ENCODE measurements at regions not wholly inside any gene's neighbourhood (a gene's known extent, or its start where the extent isn't known, plus 50 kb on each side); places are given as distances from the start of the nearest gene placed in this dataset.

DNA sequence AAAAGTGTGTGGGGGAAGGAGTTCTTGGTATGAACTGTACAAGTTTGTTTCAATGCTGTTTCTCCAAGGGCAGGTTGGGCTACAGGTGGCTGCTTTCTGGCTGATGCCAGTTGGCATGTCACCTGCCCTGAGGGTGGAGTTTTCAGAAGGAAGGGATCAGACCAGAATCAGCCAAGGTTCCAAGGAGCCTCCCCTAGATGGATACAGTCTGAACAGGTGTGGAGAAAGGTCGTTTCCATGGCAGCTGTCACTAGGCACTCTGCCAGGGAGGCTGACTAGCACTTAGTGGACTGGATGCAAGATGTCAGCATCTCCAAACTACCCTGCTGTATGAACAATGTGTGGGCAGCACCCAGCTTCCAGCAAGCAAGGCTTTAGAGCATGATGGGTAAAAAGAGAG lies 444.4 kb upstream of the HNRNPA3 start:
- no peak overlapping the region for H3K4me3 ChIP-seq
- no peaks in the 10 kb centered on the region for H3K9me3 ChIP-seq
- no peaks in the 10 kb centered on the region for H3K27me3 ChIP-seq (ENCODE audit: low read depth)
- in situ Hi-C loops (cut with MboI; ENCODE audit: low sequenced_read_pairs): no loop called here
- H3K4me1 ChIP-seq: peaks cover 12% of the 10 kb centered on the region
- no peaks in the 10 kb centered on the region for H3K36me3 ChIP-seq (replicated peaks)
- no peak for DNase-seq (ENCODE audit: low spot score in 2 of 2)

DNA sequence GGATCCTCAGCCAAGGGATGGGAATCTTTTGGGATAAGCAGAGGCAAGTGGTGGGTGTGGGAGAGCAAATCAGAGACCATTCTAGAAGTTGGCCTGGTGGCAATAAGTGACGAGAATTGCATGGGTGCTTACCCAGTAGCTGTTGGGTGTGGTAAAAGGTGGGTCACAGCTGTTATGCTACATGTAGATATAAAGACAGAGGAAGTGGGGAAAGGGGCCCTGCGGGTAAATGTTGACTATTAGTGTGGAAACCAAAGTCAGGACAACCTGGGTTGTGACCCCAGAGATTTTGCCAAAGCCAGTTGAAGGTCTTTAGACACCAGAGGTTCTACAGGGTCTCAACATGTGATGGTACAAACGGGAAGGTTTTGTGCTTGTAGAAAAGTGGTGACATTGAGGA lies 443.6 kb upstream of the HNRNPA3 start:
- Histone ChIP-seq H3K4me1 (peaks cover 4% of the 10 kb centered on the region), H3K4me3 (no peak overlapping the region), H3K9me3 (no peaks in the 10 kb centered on the region), H3K27me3 (ENCODE audit: low read depth) (no peaks in the 10 kb centered on the region), H3K36me3 (replicated peaks) (no peaks in the 10 kb centered on the region)
- no peak for DNase-seq (ENCODE audit: low spot score in 2 of 2)
- in situ Hi-C loops (cut with MboI; ENCODE audit: low sequenced_read_pairs): no loop called here

DNA sequence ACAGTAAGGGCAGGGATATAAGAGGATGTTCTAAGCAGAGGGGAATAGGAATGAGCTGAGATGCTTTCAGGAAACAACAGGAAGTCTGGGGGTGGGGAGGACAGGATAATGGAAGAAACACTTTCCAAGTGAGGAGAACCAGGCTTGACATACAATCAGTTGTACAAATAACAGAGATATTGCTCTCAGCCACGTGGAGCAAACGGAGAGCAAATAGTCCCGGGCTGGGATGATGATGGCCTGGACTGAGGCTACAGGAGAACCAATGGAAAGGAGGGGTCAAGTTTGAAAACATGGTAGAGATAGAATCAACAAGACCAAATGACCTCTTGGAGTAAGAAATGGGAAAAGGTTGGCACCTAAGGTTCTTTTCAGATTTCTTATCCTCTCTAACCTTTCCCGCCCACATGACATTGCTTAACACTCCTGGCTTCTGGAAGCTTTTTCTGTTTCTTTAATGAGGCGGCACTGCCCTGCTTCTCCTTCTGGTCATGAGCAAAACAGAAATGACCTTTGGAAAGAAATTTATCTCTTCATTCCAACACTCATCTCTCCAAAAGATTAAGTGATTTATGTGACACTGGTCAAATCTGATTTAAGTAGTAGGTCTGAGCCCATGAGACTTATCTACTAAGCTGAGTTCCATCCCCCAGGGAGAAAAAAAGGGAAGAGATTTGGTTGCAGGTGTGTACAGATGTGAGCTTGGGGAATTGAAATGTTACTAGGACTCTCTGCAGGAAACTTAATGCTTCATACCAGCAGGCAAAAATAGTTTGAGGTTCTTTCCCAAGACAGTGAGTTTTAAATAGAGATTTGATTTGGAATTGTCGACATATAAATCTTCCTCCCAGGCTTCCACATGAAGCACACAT lies 442.9 kb upstream of the HNRNPA3 start:
- Histone ChIP-seq H3K9me3 (no peaks in the 10 kb centered on the region), H3K36me3 (replicated peaks) (no peaks in the 10 kb centered on the region), H3K4me3 (no peak overlapping the region), H3K4me1 (no peaks in the 10 kb centered on the region), H3K27me3 (ENCODE audit: low read depth) (no peaks in the 10 kb centered on the region)
- in situ Hi-C loops (cut with MboI; ENCODE audit: low sequenced_read_pairs): no loop called here
- no peak for DNase-seq (ENCODE audit: low spot score in 2 of 2)

DNA sequence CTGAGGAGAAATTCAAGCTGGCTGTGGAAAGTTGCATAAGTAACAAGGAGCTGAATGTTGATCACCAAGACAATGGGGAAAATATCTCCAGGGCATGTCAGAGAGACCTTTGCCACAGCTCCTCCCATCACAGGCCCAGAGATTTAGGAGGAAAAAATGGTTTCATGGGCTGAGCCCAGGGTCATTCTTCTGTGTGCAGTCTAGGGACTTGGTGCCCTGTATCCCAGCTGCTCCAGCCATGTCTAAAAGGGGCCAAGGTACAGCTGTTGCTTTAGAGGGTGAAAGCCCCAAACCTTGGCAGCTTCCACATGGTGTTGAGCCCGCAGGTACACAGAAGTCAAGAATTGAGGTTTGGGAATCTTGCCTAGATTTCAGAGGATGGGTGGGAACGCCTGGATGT lies 439.8 kb upstream of the HNRNPA3 start:
- no peak for DNase-seq (ENCODE audit: low spot score in 2 of 2)
- H3K36me3 ChIP-seq (replicated peaks): no peaks in the 10 kb centered on the region
- no peaks in the 10 kb centered on the region for H3K27me3 ChIP-seq (ENCODE audit: low read depth)
- no peak overlapping the region for H3K4me3 ChIP-seq
- H3K9me3 ChIP-seq: no peaks in the 10 kb centered on the region
- in situ Hi-C loops (cut with MboI; ENCODE audit: low sequenced_read_pairs): no loop called here
- H3K4me1 ChIP-seq: no peaks in the 10 kb centered on the region

DNA sequence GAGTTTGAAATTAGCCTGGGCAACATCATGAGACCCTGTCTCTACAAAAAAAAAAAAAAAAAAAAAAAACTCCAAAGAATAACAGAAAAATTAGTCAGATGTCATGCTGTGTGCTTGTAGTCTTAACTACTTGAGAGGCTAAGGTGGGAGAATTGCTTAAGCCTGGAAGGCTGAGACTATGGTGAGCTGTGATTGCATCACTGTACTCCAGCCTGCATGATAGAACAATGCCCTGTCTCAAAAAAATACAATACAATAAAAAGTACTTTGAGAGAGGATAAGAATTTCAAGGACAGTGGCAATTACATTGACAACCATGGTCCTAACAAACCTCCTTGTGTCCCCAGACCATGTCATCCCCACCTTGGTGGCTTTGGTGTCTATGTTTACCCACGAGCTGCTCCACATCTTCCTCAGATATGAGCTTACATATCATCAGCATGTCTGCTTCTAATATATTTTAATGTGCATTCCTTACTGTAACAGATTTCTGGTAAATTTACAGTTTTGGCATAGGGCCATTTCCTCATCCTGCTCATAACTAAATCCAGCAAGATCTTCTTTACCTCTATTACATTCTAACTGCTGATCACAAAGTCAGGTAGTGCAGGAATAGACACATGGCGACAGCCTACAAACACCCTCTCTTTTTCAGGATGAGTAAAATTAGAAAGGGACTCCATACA lies 437.7 kb upstream of the HNRNPA3 start:
- H3K36me3 ChIP-seq (replicated peaks): no peaks in the 10 kb centered on the region
- no peak overlapping the region for H3K4me3 ChIP-seq
- H3K4me1 ChIP-seq: no peaks in the 10 kb centered on the region
- no peaks in the 10 kb centered on the region for H3K27me3 ChIP-seq (ENCODE audit: low read depth)
- H3K9me3 ChIP-seq: no peaks in the 10 kb centered on the region
- in situ Hi-C loops (cut with MboI; ENCODE audit: low sequenced_read_pairs): no loop called here
- DNase-seq (ENCODE audit: low spot score in 2 of 2): no peak

DNA sequence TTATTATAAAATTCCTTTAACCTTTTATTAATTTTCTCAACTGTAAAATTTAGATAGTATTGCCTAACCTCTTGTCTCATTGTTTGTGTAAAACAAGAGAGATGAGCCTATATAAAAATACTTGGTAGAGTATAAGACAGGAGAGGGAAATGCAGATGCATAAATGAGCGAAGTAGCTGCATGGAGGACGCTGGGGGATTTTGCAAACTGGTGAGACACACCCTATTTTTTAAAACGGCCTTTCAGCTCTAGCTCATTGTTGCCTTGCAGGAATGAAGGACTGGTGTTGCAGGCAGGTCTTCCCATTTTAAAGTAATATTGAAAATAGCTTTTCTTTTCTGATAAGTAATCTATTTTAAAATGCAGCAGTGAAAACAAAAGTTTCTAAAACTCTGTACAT lies 435.3 kb upstream of the HNRNPA3 start:
- no peaks in the 10 kb centered on the region for H3K27me3 ChIP-seq (ENCODE audit: low read depth)
- H3K4me3 ChIP-seq: no peak overlapping the region
- in situ Hi-C loops (cut with MboI; ENCODE audit: low sequenced_read_pairs): no loop called here
- no peaks in the 10 kb centered on the region for H3K9me3 ChIP-seq
- DNase-seq (ENCODE audit: low spot score in 2 of 2): no peak
- no peaks in the 10 kb centered on the region for H3K4me1 ChIP-seq
- no peaks in the 10 kb centered on the region for H3K36me3 ChIP-seq (replicated peaks)

DNA sequence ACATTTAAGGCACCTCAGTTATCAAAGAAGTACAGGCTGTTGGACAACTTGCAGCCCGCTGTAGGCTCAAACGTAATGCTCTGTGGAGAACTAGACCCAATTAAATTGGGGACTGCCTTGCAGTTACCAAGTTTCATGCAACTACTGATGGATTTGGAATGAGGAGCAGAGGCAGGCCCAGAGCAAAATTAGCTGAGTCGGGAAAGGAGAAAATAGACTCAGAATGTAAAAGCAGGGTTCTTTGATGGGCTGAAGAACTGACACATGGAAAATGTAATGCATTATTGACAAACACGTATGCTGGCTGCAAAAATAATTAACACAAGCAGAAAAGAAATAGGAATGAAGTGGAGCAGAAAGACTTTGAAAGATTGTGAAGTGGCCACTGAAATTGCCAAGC lies 432.7 kb upstream of the HNRNPA3 start:
- H3K36me3 ChIP-seq (replicated peaks): no peaks in the 10 kb centered on the region
- in situ Hi-C loops (cut with MboI; ENCODE audit: low sequenced_read_pairs): no loop called here
- H3K4me1 ChIP-seq: no peaks in the 10 kb centered on the region
- no peak overlapping the region for H3K4me3 ChIP-seq
- no peaks in the 10 kb centered on the region for H3K27me3 ChIP-seq (ENCODE audit: low read depth)
- no peak for DNase-seq (ENCODE audit: low spot score in 2 of 2)
- H3K9me3 ChIP-seq: no peaks in the 10 kb centered on the region

DNA sequence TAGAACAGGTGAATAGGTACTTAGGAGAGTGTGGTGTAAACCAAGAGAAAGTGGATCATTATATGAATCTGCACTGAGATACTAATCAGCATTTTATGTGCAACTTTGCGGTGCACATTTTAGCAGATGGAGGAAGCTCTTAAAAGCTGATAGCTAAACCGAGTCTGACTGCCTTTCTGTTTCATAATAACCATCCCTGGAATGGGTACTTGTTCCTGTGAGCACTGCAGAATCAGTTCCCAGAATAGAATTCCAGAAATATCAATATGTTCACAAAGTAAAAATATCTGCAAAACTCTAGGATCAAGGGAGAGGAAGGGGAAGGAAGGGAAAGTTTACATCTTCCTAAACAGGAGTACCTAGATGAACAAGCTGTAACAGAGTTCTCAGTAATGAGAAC lies 432.2 kb upstream of the HNRNPA3 start:
- H3K9me3 ChIP-seq: no peaks in the 10 kb centered on the region
- H3K36me3 ChIP-seq (replicated peaks): no peaks in the 10 kb centered on the region
- H3K4me1 ChIP-seq: no peaks in the 10 kb centered on the region
- in situ Hi-C loops (cut with MboI; ENCODE audit: low sequenced_read_pairs): no loop called here
- DNase-seq (ENCODE audit: low spot score in 2 of 2): no peak
- H3K27me3 ChIP-seq (ENCODE audit: low read depth): no peaks in the 10 kb centered on the region
- H3K4me3 ChIP-seq: no peak overlapping the region

DNA sequence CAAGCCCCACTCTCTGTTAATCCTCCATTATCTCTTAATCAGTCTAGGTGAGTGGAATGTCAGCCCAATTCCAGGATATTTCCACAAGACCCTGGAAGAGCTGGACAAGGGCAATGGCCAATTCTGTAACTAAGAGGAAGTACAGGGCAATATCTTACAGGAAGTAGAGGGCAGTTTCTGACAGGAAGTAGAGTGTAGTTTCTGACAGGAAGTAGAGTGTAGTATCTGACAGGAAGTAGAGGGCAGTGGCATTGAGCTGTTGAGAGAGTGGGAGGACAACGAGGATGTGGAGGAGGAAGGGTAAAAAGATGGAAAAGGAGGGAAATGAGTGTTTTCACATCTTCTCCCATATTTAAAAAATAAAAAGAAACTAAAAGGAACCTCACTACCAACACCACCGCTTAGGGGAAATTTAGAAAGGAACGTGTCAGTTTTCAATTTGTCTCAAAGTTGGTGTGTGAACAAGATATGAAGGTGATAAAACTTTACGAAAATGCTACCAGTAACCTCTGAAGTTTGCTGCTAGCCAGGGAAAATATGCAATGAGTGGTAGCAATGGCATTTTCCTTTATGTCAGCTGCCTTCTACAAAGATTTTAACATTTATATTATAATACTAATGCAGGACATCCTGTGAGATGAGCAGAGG lies 430.9 kb upstream of the HNRNPA3 start:
- in situ Hi-C loops (cut with MboI; ENCODE audit: low sequenced_read_pairs): no loop called here

DNA sequence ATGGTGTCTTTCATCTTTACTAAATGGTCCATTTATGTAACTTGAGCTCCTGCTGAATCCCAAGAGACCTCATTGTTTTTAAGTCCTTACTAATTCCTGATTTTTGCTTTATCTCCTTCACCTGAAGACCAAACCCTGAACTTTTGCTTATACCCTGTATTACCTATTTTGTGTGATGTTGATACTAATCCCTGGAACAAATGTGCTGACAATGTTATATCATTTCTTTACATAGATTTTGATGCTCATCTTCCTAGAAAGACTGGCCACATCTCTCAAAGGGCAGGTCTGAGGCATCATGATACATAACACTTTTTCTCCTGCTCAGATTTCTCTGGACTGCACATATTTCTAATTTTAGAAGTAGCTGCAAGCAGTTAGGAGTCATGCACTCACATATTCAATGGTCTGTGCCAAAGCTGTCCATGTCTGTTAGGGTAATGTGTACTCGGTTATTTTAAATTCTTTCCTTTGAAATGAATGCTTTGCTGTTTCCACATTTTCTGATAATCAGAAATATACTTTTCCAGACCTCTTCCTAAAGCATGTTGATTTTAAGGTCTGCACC lies 427.9 kb upstream of the HNRNPA3 start:
- in situ Hi-C loops (cut with MboI; ENCODE audit: low sequenced_read_pairs): no loop called here
- H3K9me3 ChIP-seq: no peaks in the 10 kb centered on the region
- H3K4me1 ChIP-seq: no peaks in the 10 kb centered on the region

More for the DNA sequence above, 430.9 kb upstream of the HNRNPA3 start:
- Histone ChIP-seq H3K4me1 (no peaks in the 10 kb centered on the region), H3K36me3 (replicated peaks) (no peaks in the 10 kb centered on the region), H3K9me3 (no peaks in the 10 kb centered on the region), H3K4me3 (no peak overlapping the region), H3K27me3 (ENCODE audit: low read depth) (no peaks in the 10 kb centered on the region)
- no peak for DNase-seq (ENCODE audit: low spot score in 2 of 2)

DNA sequence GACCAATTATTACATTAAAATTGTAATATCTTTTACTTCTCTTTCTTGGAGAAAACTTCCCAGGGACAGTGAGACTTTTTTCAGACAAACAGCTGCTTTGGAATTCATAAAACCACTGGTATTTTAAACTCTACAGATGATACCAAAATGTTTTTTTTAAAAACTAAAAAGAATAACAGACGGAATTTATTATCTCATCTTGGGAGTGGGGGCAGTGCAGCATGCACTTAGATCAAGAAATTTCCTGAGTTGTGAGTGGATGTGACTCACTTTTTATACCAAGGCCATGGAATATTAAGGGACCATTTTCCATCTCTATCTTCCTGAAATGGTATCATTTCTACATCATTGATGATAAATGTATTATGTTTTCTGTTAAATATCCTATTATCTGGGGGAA lies 422.8 kb upstream of the HNRNPA3 start:
- H3K9me3 ChIP-seq: no peaks in the 10 kb centered on the region
- H3K27me3 ChIP-seq (ENCODE audit: low read depth): no peaks in the 10 kb centered on the region
- H3K4me1 ChIP-seq: no peaks in the 10 kb centered on the region
- H3K4me3 ChIP-seq: no peak overlapping the region
- in situ Hi-C loops (cut with MboI; ENCODE audit: low sequenced_read_pairs): no loop called here
- H3K36me3 ChIP-seq (replicated peaks): no peaks in the 10 kb centered on the region
- DNase-seq (ENCODE audit: low spot score in 2 of 2): no peak

More for the DNA sequence above, 427.9 kb upstream of the HNRNPA3 start:
- H3K27me3 ChIP-seq (ENCODE audit: low read depth): no peaks in the 10 kb centered on the region
- no peaks in the 10 kb centered on the region for H3K36me3 ChIP-seq (replicated peaks)
- no peak for DNase-seq (ENCODE audit: low spot score in 2 of 2)
- H3K4me3 ChIP-seq: no peak overlapping the region

DNA sequence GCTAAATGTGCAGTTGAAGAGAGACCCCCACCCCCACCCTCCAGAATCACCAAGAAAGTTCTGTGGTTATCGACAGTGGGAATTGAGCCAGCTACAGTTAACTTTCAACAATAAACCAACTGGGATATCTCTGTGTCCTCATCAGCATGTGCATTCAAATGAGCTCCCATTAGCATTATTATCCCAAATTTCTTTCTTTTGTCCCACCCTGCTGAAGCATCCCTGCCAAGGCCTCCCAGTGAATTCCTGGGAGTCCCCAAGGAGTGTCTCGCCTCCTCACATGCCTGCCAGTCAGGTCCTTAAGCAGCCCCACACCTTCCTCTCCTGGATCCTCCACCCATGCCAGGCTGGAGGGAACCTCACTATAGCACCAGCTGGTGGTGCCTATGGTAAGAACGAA lies 422.1 kb upstream of the HNRNPA3 start:
- H3K4me3 ChIP-seq: no peak overlapping the region
- no peaks in the 10 kb centered on the region for H3K4me1 ChIP-seq
- H3K27me3 ChIP-seq (ENCODE audit: low read depth): no peaks in the 10 kb centered on the region
- DNase-seq (ENCODE audit: low spot score in 2 of 2): peak in 1 of 2 experiments; percentile 21
- H3K36me3 ChIP-seq (replicated peaks): no peaks in the 10 kb centered on the region
- no peaks in the 10 kb centered on the region for H3K9me3 ChIP-seq
- in situ Hi-C loops (cut with MboI; ENCODE audit: low sequenced_read_pairs): no loop called here

DNA sequence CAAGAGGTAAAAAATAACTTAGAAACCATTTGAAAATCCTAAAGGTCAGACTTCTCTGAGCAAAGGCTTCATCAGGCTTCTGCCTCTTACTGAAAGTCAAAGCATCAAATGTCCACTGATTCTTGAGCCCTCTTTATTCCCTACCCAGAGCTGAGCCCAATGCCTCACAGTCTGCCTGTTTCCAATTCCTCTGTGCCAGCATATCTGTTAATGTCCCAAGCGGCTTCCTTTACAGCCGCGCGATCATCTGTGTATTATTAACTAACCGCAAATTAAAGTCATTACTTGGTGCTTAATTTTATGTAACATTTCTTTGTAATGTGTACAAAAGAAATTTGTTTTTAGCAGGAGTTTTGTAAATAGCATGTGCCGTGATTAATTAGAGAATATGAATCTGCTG lies 418.8 kb upstream of the HNRNPA3 start:
- Histone ChIP-seq H3K27me3 (ENCODE audit: low read depth) (no peaks in the 10 kb centered on the region), H3K4me3 (no peak overlapping the region), H3K9me3 (no peaks in the 10 kb centered on the region), H3K4me1 (no peaks in the 10 kb centered on the region), H3K36me3 (replicated peaks) (no peaks in the 10 kb centered on the region)
- in situ Hi-C loops (cut with MboI; ENCODE audit: low sequenced_read_pairs): no loop called here
- DNase-seq (ENCODE audit: low spot score in 2 of 2): no peak

DNA sequence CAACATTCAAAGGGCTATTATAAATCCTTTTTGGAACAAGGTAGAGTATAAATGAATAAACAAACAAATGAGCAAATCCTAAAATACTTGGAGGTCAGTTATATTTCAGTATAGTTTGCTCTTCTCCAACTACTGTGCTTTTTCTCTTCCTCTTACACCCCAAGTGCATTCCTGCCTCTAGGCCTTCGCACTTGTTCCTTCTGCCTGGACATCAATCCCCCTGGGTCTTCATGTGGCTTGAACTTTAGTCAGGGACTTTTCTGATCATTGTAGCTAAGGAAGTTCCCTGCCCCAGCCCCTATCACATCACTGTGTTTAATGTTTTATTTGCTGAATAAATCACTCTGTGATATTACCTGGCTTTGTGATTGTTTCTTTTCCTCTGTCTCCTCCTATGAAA lies 418.2 kb upstream of the HNRNPA3 start:
- no peaks in the 10 kb centered on the region for H3K4me1 ChIP-seq
- H3K27me3 ChIP-seq (ENCODE audit: low read depth): no peaks in the 10 kb centered on the region
- no peaks in the 10 kb centered on the region for H3K9me3 ChIP-seq
- no peak for DNase-seq (ENCODE audit: low spot score in 2 of 2)
- in situ Hi-C loops (cut with MboI; ENCODE audit: low sequenced_read_pairs): no loop called here
- no peak overlapping the region for H3K4me3 ChIP-seq
- H3K36me3 ChIP-seq (replicated peaks): no peaks in the 10 kb centered on the region

Data from HAP-1 (cell line).